NCI-H2227 treated with DMSO at 0.1 percent for 48 hours (cell line): ENCODE measurements at regions not wholly inside any gene's neighbourhood (a gene's known extent, or its start where the extent isn't known, plus 50 kb on each side); places are given as distances from the start of the nearest gene placed in this dataset.

ENCODE experiments used
- DNase-seq: peaks from one replicate; lab custom pipeline; 2025; lab: John Stamatoyannopoulos, UW

GRCh38 chr6:145400508-145400907, 334.8 kb downstream of the EPM2A start:
- no peak for DNase-seq

DNA sequence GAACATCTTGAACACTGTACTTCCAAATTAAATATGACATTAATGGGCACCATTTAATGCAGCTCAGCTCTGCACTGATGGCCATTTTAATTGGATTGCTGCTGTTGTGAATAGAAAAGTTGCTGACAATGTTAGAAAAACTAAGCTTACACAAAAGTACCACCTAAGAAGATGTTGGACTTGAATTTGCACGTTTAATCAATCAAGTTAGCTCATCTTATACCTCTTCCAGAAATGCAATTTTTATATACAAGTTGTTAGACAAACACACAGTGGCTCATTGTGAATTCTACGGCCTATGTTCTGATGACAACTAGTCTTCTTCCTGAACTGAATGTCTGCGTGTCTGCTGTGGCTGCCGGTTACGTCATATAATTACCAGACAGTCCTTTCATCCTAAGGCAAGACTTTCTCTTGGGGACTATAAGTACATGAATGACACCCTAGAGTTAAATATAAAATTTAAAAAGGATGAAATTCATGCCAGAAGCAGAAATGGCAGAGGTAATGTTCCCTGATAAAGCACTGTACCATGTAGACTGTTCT, 330.2 kb downstream of the EPM2A start:
- DNase-seq = peak; percentile 8

DNA sequence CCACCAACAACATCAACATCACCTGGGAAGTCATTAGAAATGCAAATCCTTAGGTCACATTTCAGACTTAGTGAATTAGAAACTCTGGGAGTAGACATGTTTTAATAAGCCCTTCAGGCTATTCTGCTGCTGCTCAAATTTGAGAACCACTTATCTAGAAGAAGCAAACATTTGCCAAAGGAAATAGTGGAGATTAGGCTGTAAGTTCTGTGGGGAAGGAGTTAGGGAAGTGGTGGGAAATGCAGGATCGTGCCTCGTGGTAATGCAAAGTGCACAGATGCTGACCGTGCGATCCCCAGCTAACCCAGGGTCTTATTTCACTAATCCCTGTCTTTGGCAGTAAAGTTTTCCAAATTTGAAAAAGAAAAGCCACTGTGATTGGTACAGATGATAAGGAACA, 328.5 kb downstream of the EPM2A start:
- no peak for DNase-seq

- DNase-seq = no peak
Measured at GRCh38 chr6:145415616-145416015, 319.7 kb downstream of the EPM2A start.

GRCh38 chr6:145420599-145420998, 314.7 kb downstream of the EPM2A start:
- no peak for DNase-seq

DNA sequence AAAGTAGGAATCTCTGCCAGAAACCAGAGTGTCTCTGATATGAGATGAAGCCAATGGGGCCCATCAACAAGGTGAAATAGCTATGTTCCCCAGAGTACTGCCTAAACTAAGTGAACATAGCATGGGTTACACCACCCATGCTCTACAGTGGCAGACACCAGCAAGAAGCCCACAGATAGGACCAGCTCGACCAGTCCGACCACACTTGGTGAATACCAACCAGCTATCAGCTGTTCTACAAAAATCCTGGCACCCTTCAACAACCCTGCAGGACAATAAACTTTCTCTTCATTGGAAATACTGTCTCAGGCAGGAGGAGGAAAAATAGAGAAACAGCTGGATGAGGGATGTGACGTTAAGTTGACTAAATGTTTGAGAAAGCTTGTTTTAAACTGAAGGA, 311.4 kb downstream of the EPM2A start:
- no peak for DNase-seq

GRCh38 chr6:145427232-145427631, 308.1 kb downstream of the EPM2A start:
- no peak for DNase-seq

- peak; percentile 44 for DNase-seq
Measured at GRCh38 chr6:145428706-145429105, 306.6 kb downstream of the EPM2A start.

DNA sequence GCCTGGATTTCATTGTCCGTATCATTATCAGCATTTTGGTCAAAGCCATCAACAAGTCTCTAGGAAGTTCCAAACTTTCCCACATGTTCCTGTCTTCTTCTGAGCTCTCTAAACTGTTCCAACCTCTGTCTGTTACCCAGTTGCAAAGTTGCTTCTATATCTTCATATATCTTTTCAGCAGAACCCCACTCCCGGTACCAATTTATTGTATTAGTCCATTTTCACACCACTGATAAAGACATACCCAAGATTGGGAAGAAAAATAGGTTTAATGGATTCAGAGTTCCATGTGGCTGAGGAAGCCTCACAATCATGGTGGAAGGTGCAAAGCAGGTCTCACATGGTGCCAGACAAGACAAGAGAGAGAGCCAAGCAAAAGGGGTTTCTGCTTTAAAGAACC, 293.2 kb downstream of the EPM2A start:
- DNase-seq = no peak

- DNase-seq = no peak
Measured at GRCh38 chr6:145445674-145446073, 289.6 kb downstream of the EPM2A start.

GRCh38 chr6:145451029-145451428, 284.3 kb downstream of the EPM2A start:
- DNase-seq = no peak

DNA sequence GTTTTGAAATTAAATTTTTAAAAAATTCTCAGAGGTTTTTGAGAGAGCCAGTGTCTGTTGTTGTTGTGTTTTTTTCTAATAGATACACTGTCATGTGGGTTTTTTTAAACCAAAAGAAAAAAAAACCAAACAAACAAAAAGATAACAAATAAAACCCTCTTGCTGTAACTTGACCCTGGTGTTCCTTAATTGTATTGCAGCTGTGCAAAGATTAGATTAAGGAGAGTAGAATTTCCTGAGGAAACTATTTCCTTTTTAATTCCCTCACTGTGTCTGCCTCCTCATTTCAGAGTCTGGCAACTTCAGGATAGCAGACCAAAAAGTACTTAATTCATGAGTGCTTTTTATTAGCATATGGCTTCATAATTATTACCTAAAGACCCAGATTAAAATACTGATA, 281.9 kb downstream of the EPM2A start:
- no peak for DNase-seq

GRCh38 chr6:145454006-145454405, 281.3 kb downstream of the EPM2A start:
- DNase-seq = no peak

GRCh38 chr6:145457556-145457955, 277.8 kb downstream of the EPM2A start:
- no peak for DNase-seq

GRCh38 chr6:145468534-145468933, 266.8 kb downstream of the EPM2A start:
- DNase-seq = no peak

DNA sequence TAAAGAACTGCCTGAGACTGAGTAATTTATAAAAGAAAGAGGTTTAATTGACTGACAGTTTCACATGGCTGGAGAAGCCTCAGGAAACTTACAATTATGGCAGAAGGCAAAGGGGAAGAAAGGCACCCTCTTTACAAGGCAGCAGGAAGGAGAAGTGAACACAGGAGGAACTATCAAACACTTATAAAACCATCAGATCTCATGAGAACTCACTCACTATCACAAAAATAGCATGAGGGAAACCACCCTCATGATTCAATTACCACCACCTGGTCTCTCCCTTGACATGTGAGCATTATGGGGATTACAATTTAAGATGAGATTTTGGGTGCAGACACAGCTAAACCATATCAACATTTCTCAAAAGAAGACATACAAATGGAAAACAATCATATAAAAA, 266.3 kb downstream of the EPM2A start:
- DNase-seq = no peak

- DNase-seq = no peak
Measured at GRCh38 chr6:145475794-145476396, 259.4 kb downstream of the EPM2A start.

DNA sequence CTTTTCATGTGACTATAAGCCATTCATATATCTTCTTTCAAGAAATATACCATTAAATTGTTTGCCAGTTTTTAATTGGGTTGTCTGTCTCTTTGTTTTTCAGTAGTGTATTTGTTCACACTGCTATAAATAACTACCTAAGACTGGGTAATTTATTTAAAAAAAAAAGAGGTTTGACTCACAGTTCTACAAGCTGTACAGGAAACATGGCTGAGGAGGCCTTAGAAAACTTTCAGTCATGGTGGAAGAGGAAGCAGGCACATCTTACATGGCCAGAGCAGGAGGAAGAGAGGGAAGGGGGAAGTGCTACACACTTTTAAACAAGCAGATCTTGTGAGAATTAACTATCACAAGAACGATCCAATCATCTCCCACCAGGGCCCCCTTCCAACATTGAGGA, 255.3 kb downstream of the EPM2A start:
- no peak for DNase-seq

- no peak for DNase-seq
Measured at GRCh38 chr6:145483191-145483996, 251.9 kb downstream of the EPM2A start.

GRCh38 chr6:145485288-145485687, 250.0 kb downstream of the EPM2A start:
- no peak for DNase-seq

DNA sequence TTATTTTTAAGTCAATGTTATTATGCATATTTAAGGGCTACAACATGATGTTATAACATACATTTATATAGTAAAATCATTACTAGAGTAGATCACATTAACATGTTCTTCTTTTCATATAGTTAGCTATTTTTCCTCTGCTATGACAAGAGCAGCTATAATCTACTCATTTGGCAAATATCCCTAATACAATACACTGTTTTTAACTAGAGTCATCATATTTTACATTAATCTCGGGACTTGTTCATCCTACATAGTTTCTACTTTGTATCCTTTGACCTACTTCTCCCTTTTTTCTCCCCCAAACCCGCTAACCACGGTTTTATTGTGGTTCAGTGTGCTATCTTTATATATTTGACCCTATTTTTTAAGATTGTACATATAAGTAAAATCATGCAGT, 249.0 kb downstream of the EPM2A start:
- no peak for DNase-seq

- no peak for DNase-seq
Measured at GRCh38 chr6:145489583-145489982, 245.7 kb downstream of the EPM2A start.

DNA sequence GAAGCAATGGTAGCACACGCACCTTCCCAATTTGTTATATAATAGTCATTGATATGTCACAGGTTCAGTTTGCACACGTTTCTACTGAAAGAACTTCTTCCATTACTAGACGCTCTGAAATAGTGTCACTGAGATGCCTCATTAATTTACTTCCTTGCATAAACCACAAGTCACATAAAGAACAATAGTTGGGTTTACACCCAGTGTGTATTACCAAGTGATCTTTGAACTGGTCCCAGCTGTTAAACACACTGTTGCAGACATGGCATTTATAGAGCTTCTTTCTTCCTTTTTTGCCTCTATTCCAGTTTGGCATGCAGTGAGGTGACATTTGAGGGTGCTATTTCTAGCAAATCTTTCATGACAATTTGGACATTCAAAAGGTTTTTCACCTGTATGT, 245.3 kb downstream of the EPM2A start:
- DNase-seq = no peak

- no peak for DNase-seq
Measured at GRCh38 chr6:145491126-145491525, 244.2 kb downstream of the EPM2A start.
